ENCODE measurements at regions not wholly inside any gene's neighbourhood (a gene's known extent, or its start where the extent isn't known, plus 50 kb on each side); places are given as distances from the start of the nearest gene placed in this dataset.

DNA sequence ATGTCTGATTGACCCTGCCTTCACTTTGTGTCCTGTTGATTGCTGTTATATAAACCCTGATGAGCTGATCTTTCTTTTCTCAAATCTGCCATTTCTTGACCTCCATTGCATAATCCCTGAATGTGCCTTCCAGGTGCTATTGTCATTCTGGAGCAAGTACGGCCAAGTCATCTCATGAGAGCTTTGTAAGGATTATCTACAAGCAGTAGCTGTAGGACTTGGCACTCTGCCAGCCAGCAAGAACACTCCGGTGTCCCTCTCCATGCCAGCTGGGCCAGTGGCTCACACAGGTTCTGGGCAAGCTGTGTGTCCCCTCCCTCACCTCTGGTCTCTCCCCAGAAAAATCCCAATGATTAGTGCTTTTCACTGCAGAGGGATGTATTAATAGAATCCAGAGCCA is 348.1 kb downstream of the FOXO1 start:
- DNase-seq (ENCODE audit: low spot score): no peak
- TF ChIP-seq, protein P1, sequence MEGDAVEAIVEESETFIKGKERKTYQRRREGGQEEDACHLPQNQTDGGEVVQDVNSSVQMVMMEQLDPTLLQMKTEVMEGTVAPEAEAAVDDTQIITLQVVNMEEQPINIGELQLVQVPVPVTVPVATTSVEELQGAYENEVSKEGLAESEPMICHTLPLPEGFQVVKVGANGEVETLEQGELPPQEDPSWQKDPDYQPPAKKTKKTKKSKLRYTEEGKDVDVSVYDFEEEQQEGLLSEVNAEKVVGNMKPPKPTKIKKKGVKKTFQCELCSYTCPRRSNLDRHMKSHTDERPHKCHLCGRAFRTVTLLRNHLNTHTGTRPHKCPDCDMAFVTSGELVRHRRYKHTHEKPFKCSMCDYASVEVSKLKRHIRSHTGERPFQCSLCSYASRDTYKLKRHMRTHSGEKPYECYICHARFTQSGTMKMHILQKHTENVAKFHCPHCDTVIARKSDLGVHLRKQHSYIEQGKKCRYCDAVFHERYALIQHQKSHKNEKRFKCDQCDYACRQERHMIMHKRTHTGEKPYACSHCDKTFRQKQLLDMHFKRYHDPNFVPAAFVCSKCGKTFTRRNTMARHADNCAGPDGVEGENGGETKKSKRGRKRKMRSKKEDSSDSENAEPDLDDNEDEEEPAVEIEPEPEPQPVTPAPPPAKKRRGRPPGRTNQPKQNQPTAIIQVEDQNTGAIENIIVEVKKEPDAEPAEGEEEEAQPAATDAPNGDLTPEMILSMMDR (IDR thresholded peaks at IDR 0.05; ENCODE audit: extremely low read depth, missing control alignments): no peak

DNA sequence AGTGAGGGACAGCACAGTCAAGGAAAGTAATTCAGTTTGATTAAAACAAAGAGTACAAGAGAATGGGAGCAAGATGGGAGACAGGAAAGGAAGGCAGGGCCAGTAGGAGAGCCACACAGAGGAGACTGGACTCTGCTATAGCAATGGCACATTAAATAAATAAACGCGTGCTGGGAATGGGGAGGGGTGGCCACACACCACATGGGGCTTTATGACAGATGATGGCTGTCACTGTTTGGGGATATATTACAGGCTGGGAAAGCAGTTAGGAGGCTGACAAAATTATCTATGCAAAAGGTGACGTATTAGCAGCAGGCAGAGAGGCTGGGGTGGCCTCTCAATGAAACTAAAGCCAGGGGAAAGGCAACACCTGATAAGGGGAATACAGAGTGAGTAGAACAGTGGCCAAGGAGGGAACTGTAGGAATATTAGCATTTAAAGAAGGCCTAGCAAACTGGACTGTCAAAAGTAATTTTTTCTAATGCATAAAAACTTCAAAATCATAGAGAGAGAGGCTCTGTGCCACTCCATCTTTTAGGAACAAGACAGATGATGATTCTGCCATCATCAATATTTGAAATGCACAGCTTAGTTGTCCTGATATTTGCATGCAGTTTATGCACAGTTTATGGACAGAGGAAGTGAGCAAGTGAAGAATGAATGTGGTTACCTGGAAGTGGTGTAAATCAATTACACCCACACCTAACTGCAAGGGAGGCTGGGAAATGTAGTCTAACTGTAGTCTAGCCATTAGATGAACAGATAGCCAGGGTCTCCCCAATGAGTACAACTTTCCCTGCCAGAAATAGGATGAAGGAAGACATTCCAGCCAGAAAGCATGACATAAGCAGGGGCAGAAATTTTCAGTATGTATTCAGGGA is 346.5 kb downstream of the FOXO1 start:
- TF ChIP-seq, protein P1 (IDR thresholded peaks at IDR 0.05; ENCODE audit: extremely low read depth, missing control alignments): no peak
- no peak for DNase-seq (ENCODE audit: low spot score)

DNA sequence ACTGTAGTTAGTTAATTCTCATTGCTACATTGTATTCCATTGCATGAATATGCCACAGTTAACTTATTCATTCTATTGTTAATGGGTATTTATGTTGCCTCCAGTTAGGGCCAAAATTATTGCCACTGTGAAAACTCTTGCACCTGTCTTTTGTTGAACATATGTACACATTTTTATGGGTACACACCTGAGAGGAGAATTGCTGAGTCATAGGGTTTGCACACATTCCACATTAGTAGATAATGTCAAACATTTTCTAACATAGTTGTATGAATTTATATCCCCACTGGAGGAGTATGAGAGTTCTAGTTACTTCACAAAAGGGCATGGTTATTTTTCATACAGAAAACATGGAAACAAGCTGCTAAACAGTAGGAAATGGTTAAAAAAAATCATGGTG is 338.4 kb downstream of the FOXO1 start:
- TF ChIP-seq, protein P1 (IDR thresholded peaks at IDR 0.05; ENCODE audit: extremely low read depth, missing control alignments): no peak
- no peak for DNase-seq (ENCODE audit: low spot score)

DNA sequence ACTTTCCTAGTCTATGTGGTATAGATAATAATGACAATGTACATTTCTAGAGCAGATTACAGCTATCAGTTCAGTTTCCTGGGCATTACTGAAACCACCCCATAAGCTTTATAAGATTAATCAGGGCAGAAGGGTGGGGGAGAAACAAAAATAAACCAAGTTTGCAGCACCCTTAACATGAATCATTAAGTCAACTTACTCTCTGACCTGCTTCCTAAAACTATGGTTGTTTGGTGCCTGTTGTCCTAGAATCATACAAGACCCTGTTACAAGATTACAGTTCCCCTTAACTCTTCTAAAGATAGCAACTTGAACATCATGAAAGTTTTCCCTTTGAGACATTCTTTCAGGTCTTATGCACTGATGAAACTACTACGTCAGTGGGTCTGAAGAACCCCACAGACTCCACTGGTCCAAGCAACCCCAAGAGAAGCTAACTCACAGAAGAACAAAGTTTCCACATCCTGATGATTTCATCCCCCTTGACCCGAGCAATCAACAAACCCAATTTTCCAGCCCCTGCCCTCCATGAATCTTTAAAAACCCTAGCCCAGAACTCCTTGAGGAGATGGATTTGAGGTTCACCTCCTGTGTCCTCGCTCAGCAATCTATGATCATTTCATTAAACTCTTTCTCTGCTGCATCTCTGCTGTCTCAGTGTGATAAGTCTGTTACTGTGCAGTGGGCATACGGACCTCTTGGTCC is 336.5 kb downstream of the FOXO1 start:
- no peak for DNase-seq (ENCODE audit: low spot score)
- TF ChIP-seq, protein P1 (IDR thresholded peaks at IDR 0.05; ENCODE audit: extremely low read depth, missing control alignments): no peak

DNA sequence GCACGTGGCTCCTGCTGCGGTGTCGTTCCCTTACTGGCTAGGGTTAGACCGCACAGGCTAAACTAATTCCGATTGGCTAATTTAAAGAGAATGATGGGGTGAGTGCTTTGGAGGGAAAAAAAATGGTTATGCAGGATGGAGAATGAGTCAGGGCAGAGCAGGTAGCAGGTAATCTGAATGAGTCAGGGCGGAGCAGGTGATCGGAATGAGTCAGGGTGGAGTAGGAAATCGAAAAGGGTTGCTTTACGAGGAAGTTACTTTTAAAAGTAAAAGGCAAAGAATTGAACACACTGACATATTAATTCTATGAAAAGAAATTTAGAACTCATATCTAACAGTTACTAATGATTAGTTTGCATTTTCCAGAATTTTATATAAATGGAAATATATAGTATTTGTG is 335.5 kb downstream of the FOXO1 start:
- TF ChIP-seq, protein P1 (IDR thresholded peaks at IDR 0.05; ENCODE audit: extremely low read depth, missing control alignments): no peak
- no peak for DNase-seq (ENCODE audit: low spot score)

DNA sequence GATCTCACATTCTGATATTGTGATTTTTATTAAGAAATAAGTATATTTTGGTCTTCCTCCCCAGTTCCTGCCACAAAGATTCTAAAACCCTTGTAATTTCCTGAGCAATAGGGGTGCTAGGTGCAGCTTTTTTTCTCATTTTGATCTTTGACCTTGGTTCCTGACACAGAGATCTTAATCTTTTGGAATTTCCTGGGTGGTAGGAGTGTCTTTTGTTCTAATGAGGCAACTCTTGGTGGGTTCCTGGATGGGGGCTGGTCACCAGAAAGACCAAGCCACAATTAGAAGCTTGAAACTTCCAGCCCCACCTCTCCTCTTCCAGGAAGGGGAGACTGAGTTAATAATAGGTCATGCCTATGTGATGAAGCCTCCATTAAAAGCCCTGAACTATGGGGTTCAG is 334.6 kb downstream of the FOXO1 start:
- TF ChIP-seq, protein P1 (IDR thresholded peaks at IDR 0.05; ENCODE audit: extremely low read depth, missing control alignments): no peak
- DNase-seq (ENCODE audit: low spot score): no peak

DNA sequence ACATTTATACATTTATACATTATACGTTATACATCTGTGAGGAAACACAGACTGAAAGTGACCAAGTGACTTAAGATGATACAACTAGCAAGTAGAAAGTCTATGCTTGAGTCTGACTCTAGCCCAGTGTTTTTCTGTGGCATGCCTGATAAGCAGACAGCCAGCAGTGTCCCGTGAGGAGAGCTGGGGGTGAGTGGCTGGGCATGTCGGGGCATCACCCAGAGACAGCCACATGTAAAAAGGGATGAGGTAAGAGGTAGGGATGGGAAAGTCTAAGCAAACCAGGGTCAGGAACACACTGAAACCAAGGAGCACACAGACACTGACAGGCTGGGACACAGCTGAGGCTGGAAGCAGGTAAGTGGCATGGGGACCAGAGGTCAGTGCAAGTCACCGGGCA is 333.2 kb downstream of the FOXO1 start:
- TF ChIP-seq, protein P1 (IDR thresholded peaks at IDR 0.05; ENCODE audit: extremely low read depth, missing control alignments): no peak
- DNase-seq (ENCODE audit: low spot score): no peak

Data from GM20000 (cell line).